HG02981 (cell line): ENCODE measurements at regions not wholly inside any gene's neighbourhood (a gene's known extent, or its start where the extent isn't known, plus 50 kb on each side); places are given as distances from the start of the nearest gene placed in this dataset.
"Not testable (repeated sequence)": the region's sequence is repeated elsewhere in the genome, so short reads cannot be mapped to it uniquely, and the experiment has no call there.

Source experiments
- ATAC-seq: cut with Tn5 transposase; IDR thresholded peaks from one replicate; pipeline ENCODE4 v1.9.1; 2021; ENCODE audit warnings: mild to moderate bottlenecking, moderate library complexity; ENCODE audit not compliant: unreplicated experiment

- ATAC-seq = not testable (repeated sequence)
These were observed 423.8 kb downstream of the PIK3C3 start for GRCh38 chr18:42378854-42379253.

DNA sequence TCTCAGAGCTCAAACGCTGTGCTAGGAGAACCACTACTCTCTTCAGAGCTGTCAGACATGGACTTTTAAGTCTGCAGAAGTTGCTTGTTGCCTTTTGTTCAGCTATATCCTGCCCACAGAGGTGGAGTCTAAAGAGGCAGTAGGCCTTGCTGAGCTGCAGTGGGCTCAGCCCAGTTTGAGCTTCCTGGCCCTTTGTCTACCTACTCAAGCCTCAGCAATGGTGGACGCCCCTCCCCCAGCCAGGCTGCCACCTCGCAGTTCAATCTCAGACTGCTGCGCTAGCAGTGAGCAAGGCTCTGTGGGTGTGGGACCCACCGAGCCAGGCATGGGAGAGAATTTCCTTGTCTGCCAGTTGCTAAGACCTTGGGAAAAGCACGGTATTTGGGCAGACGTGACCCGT, 426.2 kb downstream of the PIK3C3 start:
- not testable (repeated sequence) for ATAC-seq

DNA sequence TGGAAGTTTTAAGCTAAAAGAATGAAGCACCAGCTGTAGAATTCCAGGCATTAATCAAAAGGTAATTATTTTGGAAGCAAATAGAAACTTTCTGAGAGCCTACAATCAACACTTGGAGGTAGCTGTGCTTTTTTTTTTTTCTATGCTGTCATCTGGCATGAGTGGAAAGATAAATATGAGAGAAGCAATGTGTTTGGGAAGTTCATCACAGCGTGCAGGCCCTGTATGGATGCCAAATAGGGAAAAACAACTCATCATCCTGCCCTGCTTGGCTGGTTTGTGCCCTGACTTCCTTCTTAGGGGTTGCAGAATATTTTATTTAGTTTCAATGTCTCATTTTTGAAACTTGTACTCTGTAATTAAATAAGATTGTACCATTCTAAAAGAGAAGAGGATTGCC, 437.4 kb downstream of the PIK3C3 start:
- no peak for ATAC-seq

GRCh38 chr18:42392926-42393325, 437.9 kb downstream of the PIK3C3 start:
- ATAC-seq = no peak

DNA sequence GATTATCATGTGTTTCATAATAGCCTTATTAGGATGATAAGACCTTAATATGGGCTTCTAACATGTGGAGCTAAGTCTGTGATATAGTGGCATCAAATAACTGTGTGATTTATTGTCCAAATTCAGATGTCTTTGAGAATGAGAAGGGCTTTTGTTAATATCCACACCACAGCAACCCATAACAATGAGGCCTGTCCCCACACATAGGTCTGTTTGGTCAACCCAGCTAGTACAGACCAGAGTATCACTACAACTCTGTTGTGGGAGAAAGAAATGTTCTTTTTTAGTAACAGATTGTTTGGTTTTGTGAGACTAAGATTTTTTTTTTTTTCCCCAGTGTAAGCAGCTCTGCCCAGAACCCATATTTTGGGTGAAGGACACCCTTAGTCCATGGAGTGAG, 439.2 kb downstream of the PIK3C3 start:
- ATAC-seq = no peak

- no peak for ATAC-seq
These were observed 446.2 kb downstream of the PIK3C3 start for GRCh38 chr18:42401131-42401673.

DNA sequence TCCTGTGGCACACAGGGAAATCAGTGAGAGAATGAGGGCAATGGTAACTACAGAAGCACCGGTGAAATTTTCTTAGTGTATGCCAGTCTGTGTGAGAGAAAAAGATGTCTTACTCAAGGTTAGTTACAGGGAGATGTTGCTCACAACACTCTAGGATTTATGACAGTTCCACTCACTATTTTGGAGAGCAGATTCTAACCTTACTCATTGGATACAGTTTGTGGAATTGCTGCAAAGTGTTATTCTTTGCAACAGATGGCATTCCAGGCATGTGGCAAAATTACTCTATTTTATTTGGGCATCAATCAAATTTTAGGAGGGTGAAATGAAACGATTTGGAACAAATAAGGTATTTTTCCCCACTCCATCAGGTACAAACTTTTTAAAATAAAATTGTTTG, 449.1 kb downstream of the PIK3C3 start:
- ATAC-seq = no peak

- no peak for ATAC-seq
These were observed 454.0 kb downstream of the PIK3C3 start for GRCh38 chr18:42409005-42409404.

- ATAC-seq = no peak
These were observed 457.2 kb downstream of the PIK3C3 start for GRCh38 chr18:42412281-42412680.

DNA sequence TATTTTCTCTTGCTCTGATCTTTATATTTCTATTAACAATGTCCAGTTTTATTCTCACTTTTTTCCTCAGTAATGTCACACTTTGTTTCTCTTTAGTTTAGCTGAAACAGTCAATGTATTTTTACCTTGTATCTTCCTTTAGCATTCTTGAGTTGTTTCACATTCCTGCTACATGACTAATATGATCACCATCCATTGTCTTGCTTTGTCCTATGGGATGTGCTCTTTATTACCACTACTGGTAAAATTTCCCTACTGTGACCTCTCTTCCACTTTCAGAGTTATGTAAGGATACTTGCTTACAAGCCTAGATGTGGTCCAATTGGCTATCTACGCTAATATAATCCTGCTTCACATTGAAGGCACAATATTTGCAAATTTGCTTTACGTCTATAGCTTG, 457.9 kb downstream of the PIK3C3 start:
- no peak for ATAC-seq

DNA sequence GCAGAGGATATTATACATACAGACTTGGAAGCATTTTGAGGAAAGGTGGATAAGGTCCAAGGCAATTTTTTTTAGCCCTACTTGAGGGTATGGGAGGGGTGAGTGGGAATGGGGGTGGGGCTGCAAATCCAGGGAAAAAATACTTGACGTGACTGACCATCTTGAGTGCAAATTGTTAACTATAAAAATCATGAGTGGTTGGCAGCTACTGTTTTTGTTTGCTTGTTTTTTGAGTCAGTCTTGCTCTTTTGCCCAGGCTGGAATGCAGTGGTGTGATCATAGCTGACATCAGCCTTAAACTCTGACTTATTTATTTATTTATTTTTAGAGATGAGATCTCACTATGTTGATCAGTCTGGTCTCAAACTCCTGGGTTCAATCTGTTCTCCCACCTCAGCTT, 458.8 kb downstream of the PIK3C3 start:
- no peak for ATAC-seq

DNA sequence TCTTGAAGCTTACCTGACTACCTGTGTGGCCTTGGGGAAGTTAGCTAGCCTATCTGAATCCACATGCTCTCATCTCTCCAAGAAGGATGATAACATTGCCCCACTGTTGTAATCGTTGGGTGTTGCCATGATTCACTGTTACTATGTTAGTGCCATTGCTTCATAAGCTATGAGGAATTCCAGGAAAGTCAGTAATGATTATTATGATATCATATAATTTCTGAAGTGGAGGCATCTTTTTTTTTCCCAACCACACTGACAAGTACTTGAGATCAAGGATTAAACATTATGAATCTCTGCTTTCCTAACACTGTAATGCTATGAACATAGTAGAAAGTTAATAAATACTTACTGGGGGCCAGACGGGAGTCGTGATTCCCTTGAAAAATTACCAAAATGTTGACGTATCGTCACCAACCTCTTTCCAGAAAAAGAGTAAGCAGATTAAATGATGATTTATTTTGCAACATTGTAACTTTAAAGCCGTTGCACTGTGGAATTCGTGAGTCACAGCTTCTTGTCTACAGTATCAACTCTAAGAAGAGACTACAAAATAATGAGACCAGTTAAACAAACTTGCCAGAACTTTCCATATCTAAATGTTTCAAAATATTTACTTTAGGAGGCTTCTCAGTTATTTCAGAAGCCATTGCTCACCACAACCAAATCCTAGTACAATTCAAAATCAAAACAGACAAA, 459.9 kb downstream of the PIK3C3 start:
- no peak for ATAC-seq

GRCh38 chr18:42417189-42417588, 462.2 kb downstream of the PIK3C3 start:
- ATAC-seq = no peak

DNA sequence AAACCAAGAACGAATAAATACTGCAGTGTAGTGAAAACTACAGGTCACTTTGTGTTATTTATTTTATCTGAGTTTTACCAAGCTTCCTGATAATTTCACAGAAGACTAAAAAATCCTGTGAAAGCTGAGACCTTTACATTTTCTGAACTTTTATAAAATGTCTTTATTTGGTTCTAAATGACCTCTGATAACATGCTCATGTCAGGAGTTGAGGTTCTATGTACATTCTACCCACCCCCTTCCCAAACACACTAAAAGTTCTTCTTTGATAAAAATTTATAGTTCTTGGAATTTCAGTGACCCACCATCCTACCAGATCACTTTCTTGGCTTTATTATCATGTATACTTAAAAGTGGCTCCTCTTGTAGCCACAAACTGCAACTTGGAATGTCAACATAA, 463.1 kb downstream of the PIK3C3 start:
- ATAC-seq = no peak

DNA sequence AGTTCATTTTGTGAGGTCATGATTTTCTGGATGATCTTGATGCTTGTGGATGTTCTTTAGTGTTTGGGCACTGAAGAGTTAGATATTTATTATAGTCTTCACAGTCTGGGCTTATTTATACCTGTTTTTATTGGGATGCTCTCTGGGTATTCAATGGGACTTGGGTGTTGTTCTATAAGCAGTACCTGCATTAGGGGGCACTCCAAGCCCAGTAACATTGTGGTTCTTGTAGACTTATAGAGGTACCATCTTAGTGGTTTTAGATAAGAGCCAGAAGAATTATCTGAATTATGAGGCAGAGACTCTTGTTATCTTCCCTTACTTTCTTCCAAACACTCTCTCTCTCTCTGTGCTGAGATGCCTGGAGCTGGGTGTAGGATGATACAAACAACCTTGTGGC, 470.0 kb downstream of the PIK3C3 start:
- ATAC-seq = no peak

- no peak for ATAC-seq
These were observed 471.5 kb downstream of the PIK3C3 start for GRCh38 chr18:42426496-42427015.

DNA sequence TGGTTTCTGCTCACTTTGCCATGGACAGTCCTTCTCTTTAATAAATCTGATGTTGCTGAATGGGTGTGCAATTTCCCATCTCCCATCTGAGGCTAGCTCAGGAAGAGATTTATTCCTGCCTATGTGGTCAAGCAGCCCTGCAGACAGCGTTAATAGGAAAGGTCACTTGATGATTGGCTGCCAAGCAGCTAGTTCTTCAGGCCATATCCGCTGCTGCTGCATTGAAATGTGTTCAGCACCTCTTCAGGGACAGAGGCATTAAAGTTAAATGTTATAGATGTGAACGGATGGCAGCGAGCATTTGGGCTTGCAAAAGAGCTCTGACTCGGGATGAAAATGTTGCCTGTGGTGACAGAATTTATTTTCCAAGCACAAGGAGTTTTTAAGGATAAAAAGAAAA, 474.2 kb downstream of the PIK3C3 start:
- no peak for ATAC-seq

- no peak for ATAC-seq
These were observed 481.3 kb downstream of the PIK3C3 start for GRCh38 chr18:42436222-42436765.

GRCh38 chr18:42437001-42437400, 482.0 kb downstream of the PIK3C3 start:
- ATAC-seq = no peak

GRCh38 chr18:42437646-42438045, 482.6 kb downstream of the PIK3C3 start:
- ATAC-seq = no peak

- ATAC-seq = no peak
These were observed 487.6 kb downstream of the PIK3C3 start for GRCh38 chr18:42442656-42443055.

- ATAC-seq = no peak
These were observed 489.3 kb downstream of the PIK3C3 start for GRCh38 chr18:42444349-42444748.
